H1 (cell line): ENCODE measurements at regions not wholly inside any gene's neighbourhood (a gene's known extent, or its start where the extent isn't known, plus 50 kb on each side); places are given as distances from the start of the nearest gene placed in this dataset.

Experiments
- CTCF ChIA-PET: fragments of 300-600 bp; sonication (Branson Sonifier 250); formaldehyde crosslinking; loops from one replicate; lab custom pipeline; 2021; ENCODE audit not compliant: partially characterized antibody; lab: Charles Lee
- POLR2A ChIA-PET: fragments of 300-600 bp; sonication (Branson Sonifier 250); formaldehyde crosslinking; loops from one replicate; lab custom pipeline; 2021; ENCODE audit warnings: inconsistent platforms; ENCODE audit not compliant: partially characterized antibody; lab: Charles Lee
- DNase-seq, 2 experiments: peaks; one replicate each; pipeline versions ENCODE4 v3.0.0 to v3.0.0-alpha.2; 2010 to 2022; ENCODE audit warnings: low spot score in 2 of 2, low read depth in 1 of 2, mixed read lengths in 1 of 2
- FAIRE-seq: peaks from 2 replicates; lab custom pipeline; 2011; peaks lifted over from hg19 to GRCh38; lab: Jason Lieb, UNC
- H2AFZ ChIP-seq: 2 replicates; pipeline ENCODE4 v1.8.1; 2012; ENCODE audit warnings: low read length, inconsistent platforms
- H2AK5ac ChIP-seq: 2 replicates; pipeline ENCODE4 v1.6.1; 2013; ENCODE audit warnings: low read depth, low read length
- H2BK120ac ChIP-seq: replicated peaks from 2 replicates; pipeline ENCODE3; 2013; ENCODE audit warnings: low read depth, low read length, inconsistent platforms
- H2BK12ac ChIP-seq: 2 replicates; pipeline ENCODE4 v1.6.1; 2013; ENCODE audit warnings: low read depth, low read length
- H2BK15ac ChIP-seq: 2 replicates; pipeline ENCODE4 v1.6.1; 2013; ENCODE audit warnings: low read length
- H2BK20ac ChIP-seq: 2 replicates; pipeline ENCODE4 v1.6.1; 2013; ENCODE audit warnings: low read length
- H2BK5ac ChIP-seq: 2 replicates; pipeline ENCODE4 v1.6.1; 2013; ENCODE audit warnings: low read depth, low read length
- H3K14ac ChIP-seq: 2 replicates; pipeline ENCODE4 v1.6.1; 2013; ENCODE audit warnings: inconsistent platforms; ENCODE audit not compliant: insufficient read length
- H3K18ac ChIP-seq: 2 replicates; pipeline ENCODE4 v1.6.1; 2013; ENCODE audit warnings: low read length; ENCODE audit errors: extremely low read depth
- H3K23ac ChIP-seq: 2 replicates; pipeline ENCODE4 v1.6.1; 2013; ENCODE audit warnings: inconsistent platforms; ENCODE audit not compliant: insufficient read length
- H3K23me2 ChIP-seq: 2 replicates; pipeline ENCODE4 v1.6.1; 2013; ENCODE audit warnings: low read depth, low read length
- H3K27ac ChIP-seq: 2 replicates; pipeline ENCODE4 v1.6.1; 2011; ENCODE audit warnings: low read depth, low read length, inconsistent platforms
- H3K27me3 ChIP-seq, 4 experiments: replicated peaks in 1 of 4; 1 replicate in 1 of 4; 2 replicates in 3 of 4; pipeline versions ENCODE4 v1.6.1 to v1.8.1; 2011 to 2013; ENCODE audit warnings: low read length in 3 of 4, mild to moderate bottlenecking in 3 of 4, inconsistent platforms in 2 of 4, mixed read lengths in 2 of 4, moderate library complexity in 1 of 4; ENCODE audit not compliant: control insufficient read depth in 3 of 4, insufficient read depth in 3 of 4; ENCODE audit errors: extremely low read depth in 1 of 4
- H3K36me3 ChIP-seq, 4 experiments: 2 replicates each; pipeline versions ENCODE4 v1.6.1 to v1.8.1; 2011 to 2013; ENCODE audit warnings: mild to moderate bottlenecking in 4 of 4, low read length in 3 of 4, moderate library complexity in 2 of 4, control low read depth in 1 of 4, inconsistent platforms in 1 of 4; ENCODE audit not compliant: insufficient read depth in 4 of 4, control insufficient read depth in 2 of 4
- H3K4ac ChIP-seq: replicated peaks from 2 replicates; pipeline ENCODE3; 2013; ENCODE audit warnings: low read length, low read depth, mixed read lengths, inconsistent platforms; ENCODE audit not compliant: insufficient read length
- H3K4me1 ChIP-seq, 4 experiments: replicated peaks in 1 of 4; 1 replicate in 1 of 4; 2 replicates in 3 of 4; pipeline versions ENCODE4 v1.6.1 to v1.8.1; 2011 to 2013; ENCODE audit warnings: low read length in 3 of 4, inconsistent platforms in 2 of 4, mixed read lengths in 1 of 4; ENCODE audit not compliant: insufficient read depth in 4 of 4, control insufficient read depth in 3 of 4
- H3K4me2 ChIP-seq, 2 experiments: 2 replicates each; pipeline versions ENCODE4 v1.6.1 to v1.8.1; 2011 to 2013; ENCODE audit warnings: low read depth in 2 of 2, low read length in 2 of 2, control low read depth in 1 of 2, inconsistent platforms in 1 of 2, mild to moderate bottlenecking in 1 of 2; ENCODE audit not compliant: insufficient read depth in 1 of 2
- H3K4me3 ChIP-seq, 4 experiments: fragments of 200-600, 300-600 bp in 1 of 4; sonication (generic), shearing (Covaris generic), sonication (Bioruptor Twin) in 1 of 4; 2 replicates each; pipeline versions ENCODE4 v1.5.1 to v1.8.1; 2011 to 2016; ENCODE audit warnings: low read length in 4 of 4, low read depth in 3 of 4, control low read depth in 2 of 4, inconsistent platforms in 2 of 4, mild to moderate bottlenecking in 2 of 4, mixed read lengths in 1 of 4, moderate library complexity in 1 of 4; ENCODE audit not compliant: insufficient read depth in 2 of 4; ENCODE audit errors: extremely low read depth in 1 of 4
- H3K56ac ChIP-seq: replicated peaks from 2 replicates; pipeline ENCODE3; 2013; ENCODE audit warnings: low read depth, mild to moderate bottlenecking, mixed read lengths, low read length, inconsistent platforms; ENCODE audit not compliant: insufficient read length
- H3K79me1 ChIP-seq: 2 replicates; pipeline ENCODE4 v1.6.1; 2013; ENCODE audit warnings: low read depth, low read length, control low read depth
- H3K79me2 ChIP-seq, 2 experiments: 2 replicates each; pipeline versions ENCODE4 v1.6.1 to v1.8.1; 2012 to 2013; ENCODE audit warnings: low read length in 2 of 2, mild to moderate bottlenecking in 2 of 2, inconsistent platforms in 1 of 2; ENCODE audit not compliant: insufficient read depth in 2 of 2, control insufficient read depth in 1 of 2
- H3K9ac ChIP-seq, 4 experiments: replicated peaks in 1 of 4; 1 replicate in 1 of 4; 2 replicates in 3 of 4; pipeline versions ENCODE4 v1.6.1 to v1.8.1; 2011 to 2013; ENCODE audit warnings: low read depth in 3 of 4, low read length in 3 of 4, control low read depth in 2 of 4, mild to moderate bottlenecking in 2 of 4, moderate library complexity in 2 of 4, inconsistent platforms in 1 of 4; ENCODE audit errors: extremely low read depth in 1 of 4
- H3K9me3 ChIP-seq, 2 experiments: 2 replicates each; pipeline versions ENCODE4 v1.6.1 to v1.8.1; 2012 to 2013; ENCODE audit warnings: mild to moderate bottlenecking in 2 of 2, moderate library complexity in 2 of 2, control low read depth in 1 of 2, inconsistent platforms in 1 of 2, low read depth in 1 of 2, low read length in 1 of 2, mixed read lengths in 1 of 2; ENCODE audit not compliant: insufficient read depth in 2 of 2
- H4K20me1 ChIP-seq, 2 experiments: replicated peaks in 1 of 2; 2 replicates each; pipeline versions ENCODE3 to v1.8.1; 2011 to 2013; ENCODE audit warnings: inconsistent platforms in 2 of 2, low read length in 2 of 2, mild to moderate bottlenecking in 1 of 2; ENCODE audit not compliant: insufficient read depth in 2 of 2, control insufficient read depth in 1 of 2
- H4K5ac ChIP-seq: 2 replicates; pipeline ENCODE4 v1.6.1; 2013; ENCODE audit warnings: low read length, low read depth, mixed read lengths, inconsistent platforms; ENCODE audit not compliant: insufficient read length
- H4K8ac ChIP-seq: 2 replicates; pipeline ENCODE4 v1.8.0; 2013; ENCODE audit warnings: mild to moderate bottlenecking, moderate library complexity, low read length, inconsistent platforms; ENCODE audit not compliant: insufficient read depth; ENCODE audit errors: extremely low read depth
- H4K91ac ChIP-seq: replicated peaks from 2 replicates; pipeline ENCODE3; 2013; ENCODE audit warnings: low read length, mixed read lengths, inconsistent platforms; ENCODE audit not compliant: insufficient read length
- BCL11A ChIP-seq, 2 experiments: IDR thresholded peaks; one replicate each; pipeline ENCODE4 v1.6.1; 2011; ENCODE audit warnings: low read depth in 2 of 2, low read length in 2 of 2, mild to moderate bottlenecking in 2 of 2
- CEBPB ChIP-seq: IDR thresholded peaks from 2 replicates; pipeline ENCODE4 v1.6.1; 2012; ENCODE audit warnings: low read depth, low read length
- SIX5 ChIP-seq: IDR thresholded peaks from 2 replicates; pipeline ENCODE4 v1.6.1; 2011; ENCODE audit warnings: mild to moderate bottlenecking, low read depth, low read length
- SRF ChIP-seq: IDR thresholded peaks from 2 replicates; pipeline ENCODE4 v1.6.1; 2011; ENCODE audit warnings: mild to moderate bottlenecking, low read depth, low read length, moderate library complexity
- SUZ12 ChIP-seq: fragments of 200-600 bp; sonication (generic); IDR thresholded peaks from 2 replicates; pipeline ENCODE4 v1.6.1; 2012; ENCODE audit warnings: mild to moderate bottlenecking, inconsistent platforms, low read length, moderate library complexity, mixed read lengths
- WGBS, 2 experiments: shearing (Covaris generic) in 1 of 2; methylation state at CpG; one replicate each; pipeline versions ENCODE4 v1.1.6 to v1.1.7; 2013 to 2015; ENCODE audit warnings: low lambda C conversion rate in 2 of 2, mixed read lengths in 2 of 2, inconsistent platforms in 1 of 2, low coverage in 1 of 2, missing lambda C conversion rate in 1 of 2; ENCODE audit not compliant: insufficient replicate concordance in 2 of 2, insufficient coverage in 1 of 2, insufficient read length in 1 of 2; ENCODE audit errors: extremely low coverage in 1 of 2, missing lambda C conversion rate in 1 of 2; 5-methylcytosine and 5-hydroxymethylcytosine counted together

DNA sequence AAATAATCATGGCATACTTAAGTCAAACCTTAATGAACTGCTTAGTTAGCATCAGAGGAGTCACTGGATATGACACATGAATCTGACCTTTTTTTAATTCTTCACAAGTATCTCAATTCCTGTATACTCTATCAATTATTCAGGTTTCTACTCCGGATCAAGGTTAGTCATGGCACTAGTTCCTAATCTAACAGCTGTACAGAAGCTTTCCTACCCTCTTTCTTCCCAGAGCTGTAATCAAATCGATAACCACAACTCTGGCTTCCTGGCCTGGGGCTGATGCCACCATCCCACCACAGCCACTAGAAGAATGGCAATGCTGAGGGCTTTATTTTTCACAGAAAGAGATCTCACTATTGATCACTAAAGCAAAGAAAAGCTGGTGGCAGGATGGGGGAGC is 718.5 kb downstream of the SMARCA1 start:
- H2BK12ac ChIP-seq, result no peak overlapping the region
- no peak overlapping the region for H4K8ac ChIP-seq
- no peaks in the 10 kb centered on the region for H3K79me1 ChIP-seq
- no peaks in the 10 kb centered on the region for H3K27me3 ChIP-seq
- H3K79me2 ChIP-seq, result no peaks in the 10 kb centered on the region
- FAIRE-seq (no peak), DNase-seq (no peak)
- H4K20me1 ChIP-seq, result no peaks in the 10 kb centered on the region
- no peak overlapping the region for H3K4me2 ChIP-seq
- no peaks in the 10 kb centered on the region for H3K4me1 ChIP-seq
- no peak overlapping the region for H3K56ac ChIP-seq
- H2AFZ ChIP-seq, result no peak overlapping the region
- H3K4me3 ChIP-seq, result no peak overlapping the region
- H4K91ac ChIP-seq, result no peak overlapping the region
- no peak overlapping the region for H3K23ac ChIP-seq
- H3K27ac ChIP-seq, result no peak overlapping the region
- 100% methylated on average over 2 of the region's 2 CpGs; no CpG with 5 or more reads in 1 of the 2 experiments for WGBS, 2 experiments
- no peaks in the 10 kb centered on the region for H3K23me2 ChIP-seq
- peaks cover 12 to 15% of the 10 kb centered on the region in 2 experiments; a peak in 2 of 4 replicates for H3K9me3 ChIP-seq
- no peaks in the 10 kb centered on the region for H3K36me3 ChIP-seq
- H3K14ac ChIP-seq, result no peak overlapping the region
- ChIA-PET POLR2A (no interaction called here), CTCF (interaction anchor here (0.6 to 5.1 kb wide), 3 partner anchors 12 to 210 kb away, joined by 3 to 22 read pairs (median 3); no protein-coding TSS in a partner anchor)
- no peak overlapping the region for H3K18ac ChIP-seq
- H2BK20ac ChIP-seq, result no peak overlapping the region
- no peak overlapping the region for H4K5ac ChIP-seq
- no peak overlapping the region for H3K4ac ChIP-seq
- H3K9ac ChIP-seq, result no peak overlapping the region
- no peak overlapping the region for H2BK120ac ChIP-seq
- no peak overlapping the region for H2BK5ac ChIP-seq
- no peak overlapping the region for H2AK5ac ChIP-seq
- TF ChIP-seq SRF (no peak), SIX5 (no peak), SUZ12 (no peak), BCL11A (IDR thresholded peaks at IDR 0.05; ENCODE audit: low read depth in 2 of 2, low read length in 2 of 2) (no peak), CEBPB (no peak)
- H2BK15ac ChIP-seq, result no peak overlapping the region
